ENCODE measurements at regions not wholly inside any gene's neighbourhood (a gene's known extent, or its start where the extent isn't known, plus 50 kb on each side); places are given as distances from the start of the nearest gene placed in this dataset.

GRCh38 chr18:10011061-10011460, 97.2 kb downstream of the VAPA start:
- TF ChIP-seq CTCF (conservative IDR thresholded peaks at IDR 0.05), result no peak
- no peak for TF ChIP-seq ZFX (IDR thresholded peaks at IDR 0.05)
